Activated T-cell treated with anti-CD3 and anti-CD28 coated beads, Interleukin-2, amount 50 U/mL, for 72 hours (primary cell): ENCODE measurements at regions not wholly inside any gene's neighbourhood (a gene's known extent, or its start where the extent isn't known, plus 50 kb on each side); places are given as distances from the start of the nearest gene placed in this dataset.

Experiments used
- ATAC-seq, 2 donors: fragments of 150-1000 bp; cut with Tn5 transposase; replicated peaks in 1 of 2; 2 replicates each; pipeline ENCODE4 v1.10.0; 2021; ENCODE audit warnings: moderate library complexity in 2 of 2, mild to moderate bottlenecking in 1 of 2
- DNase-seq, 2 donors: peaks; one replicate each; pipeline ENCODE4 v3.0.0; 2021 to 2022; ENCODE audit warnings: mixed read lengths in 1 of 2
- H3K27ac Mint-ChIP-seq: one replicate; pipeline ENCODE4 v1.8.0; 2022; ENCODE audit warnings: mild to moderate bottlenecking, moderate library complexity, mixed read lengths
- H3K27me3 Mint-ChIP-seq: one replicate; pipeline ENCODE4 v1.8.0; 2022; ENCODE audit warnings: low read depth, mixed read lengths
- H3K36me3 Mint-ChIP-seq, 2 donors: one replicate each; pipeline ENCODE4 v1.8.0; 2022; ENCODE audit warnings: mixed read lengths in 2 of 2, mild to moderate bottlenecking in 1 of 2; ENCODE audit not compliant: insufficient read depth in 2 of 2
- H3K4me1 Mint-ChIP-seq: one replicate; pipeline ENCODE4 v1.8.0; 2022; ENCODE audit warnings: low read depth, mixed read lengths
- H3K4me3 Mint-ChIP-seq, 2 donors: one replicate each; pipeline ENCODE4 v1.8.0; 2022; ENCODE audit warnings: mild to moderate bottlenecking in 2 of 2, mixed read lengths in 2 of 2, moderate library complexity in 2 of 2
- H3K9me3 Mint-ChIP-seq, 2 donors: one replicate each; pipeline ENCODE4 v1.8.0; 2022; ENCODE audit warnings: mixed read lengths in 2 of 2

- ATAC-seq (no peak), DNase-seq (no peak)
- H3K27me3 Mint-ChIP-seq: peaks cover 4% of the 10 kb centered on the region
- H3K4me3 Mint-ChIP-seq: no peak overlapping the region
- no peaks in the 10 kb centered on the region for H3K4me1 Mint-ChIP-seq
- H3K27ac Mint-ChIP-seq: no peak overlapping the region
- H3K9me3 Mint-ChIP-seq: peaks cover 0 to 3% of the 10 kb centered on the region in 2 donors
- peaks cover 1% of the 10 kb centered on the region in 2 donors for H3K36me3 Mint-ChIP-seq
These were observed 273.6 kb upstream of the SULF2 start for GRCh38 chr20:48058611-48059559.

DNA sequence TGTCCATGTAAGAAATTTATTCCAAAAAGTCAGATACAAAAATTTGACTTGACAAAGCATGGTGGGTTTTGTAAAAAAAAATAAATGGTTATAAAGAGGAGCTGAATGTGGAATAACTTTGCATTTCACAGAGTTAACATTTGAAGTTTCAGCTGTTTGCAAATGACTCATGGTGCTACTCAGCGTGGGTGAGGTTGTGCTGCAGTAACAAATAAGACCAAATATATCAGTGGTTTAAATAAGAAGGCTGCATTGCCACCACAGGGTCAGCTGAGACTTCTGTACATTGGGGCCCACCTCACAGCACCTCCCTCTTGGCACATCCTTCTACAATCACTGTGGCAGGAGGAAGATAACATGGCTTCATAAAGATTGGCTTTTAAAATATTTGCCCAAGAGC is 272.5 kb upstream of the SULF2 start:
- H3K36me3 Mint-ChIP-seq: peaks cover 1% of the 10 kb centered on the region in 2 donors
- no peaks in the 10 kb centered on the region for H3K4me1 Mint-ChIP-seq
- no peak overlapping the region for H3K27ac Mint-ChIP-seq
- H3K27me3 Mint-ChIP-seq: peaks cover 4% of the 10 kb centered on the region
- H3K4me3 Mint-ChIP-seq: no peak overlapping the region
- peaks cover 0 to 3% of the 10 kb centered on the region in 2 donors for H3K9me3 Mint-ChIP-seq
- ATAC-seq: no peak
- DNase-seq: no peak

GRCh38 chr20:48057251-48057650 is 272.0 kb upstream of the SULF2 start:
- Mint-ChIP-seq H3K36me3 (peaks cover 1% of the 10 kb centered on the region in 2 donors), H3K27me3 (peaks cover 4% of the 10 kb centered on the region), H3K4me3 (no peak overlapping the region), H3K27ac (no peak overlapping the region), H3K9me3 (peaks cover 0 to 3% of the 10 kb centered on the region in 2 donors), H3K4me1 (no peaks in the 10 kb centered on the region)
- ATAC-seq: no peak
- DNase-seq: no peak

GRCh38 chr20:48056218-48056617 is 270.9 kb upstream of the SULF2 start:
- Mint-ChIP-seq H3K4me3 (no peak overlapping the region), H3K36me3 (peaks cover 1% of the 10 kb centered on the region in 2 donors), H3K4me1 (no peaks in the 10 kb centered on the region), H3K27me3 (peaks cover 4% of the 10 kb centered on the region), H3K9me3 (peaks cover 0 to 3% of the 10 kb centered on the region in 2 donors), H3K27ac (no peak overlapping the region)
- DNase-seq: no peak
- no peak for ATAC-seq

GRCh38 chr20:48054051-48054450 is 268.8 kb upstream of the SULF2 start:
- Mint-ChIP-seq H3K4me3 (no peak overlapping the region), H3K36me3 (peaks cover 1% of the 10 kb centered on the region in 2 donors), H3K4me1 (no peaks in the 10 kb centered on the region), H3K27me3 (peaks cover 4% of the 10 kb centered on the region), H3K9me3 (peaks cover 0 to 3% of the 10 kb centered on the region in 2 donors), H3K27ac (no peak overlapping the region)
- ATAC-seq (no peak), DNase-seq (no peak)

GRCh38 chr20:48052475-48052835 is 267.2 kb upstream of the SULF2 start:
- Mint-ChIP-seq H3K9me3 (peaks cover 0 to 2% of the 10 kb centered on the region in 2 donors), H3K36me3 (peaks cover 1% of the 10 kb centered on the region in 2 donors), H3K27ac (no peak overlapping the region), H3K4me3 (no peak overlapping the region), H3K27me3 (peaks cover 4% of the 10 kb centered on the region), H3K4me1 (no peaks in the 10 kb centered on the region)
- DNase-seq (no peak), ATAC-seq (no peak)

DNA sequence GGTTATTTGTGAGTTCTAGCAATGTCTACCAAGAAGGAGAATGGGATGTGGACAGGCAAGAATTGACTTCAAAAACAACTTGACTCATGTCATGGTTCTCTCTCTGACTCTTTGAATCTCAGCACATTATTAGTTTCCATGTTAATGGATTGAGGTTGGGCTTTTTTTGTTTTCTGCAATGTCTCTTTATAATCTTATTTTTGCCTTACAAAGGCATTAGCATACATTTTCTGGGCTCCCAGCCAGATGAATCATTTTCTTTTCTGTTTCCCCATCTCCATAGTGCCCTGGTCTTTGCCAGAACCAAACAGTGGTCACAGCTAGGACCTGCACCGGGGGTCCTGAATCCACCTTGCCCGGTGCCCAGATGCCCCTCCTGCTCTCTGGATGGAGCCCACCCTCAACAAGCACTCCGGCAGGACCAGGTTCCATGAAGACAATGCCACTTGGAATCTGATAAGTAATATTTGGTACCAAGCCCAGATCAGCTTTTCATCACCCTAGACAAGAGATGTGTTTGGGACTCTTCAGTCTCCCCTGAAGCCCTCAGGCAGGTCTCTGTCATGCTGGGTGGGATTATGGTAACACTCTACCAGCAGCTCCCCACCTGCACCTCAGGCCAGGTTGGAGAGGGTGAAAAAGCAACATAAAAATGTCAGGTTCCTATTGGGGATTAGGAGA is 266.7 kb upstream of the SULF2 start:
- no peaks in the 10 kb centered on the region for H3K4me1 Mint-ChIP-seq
- no peak for ATAC-seq
- peaks cover 4% of the 10 kb centered on the region for H3K27me3 Mint-ChIP-seq
- no peak for DNase-seq
- H3K9me3 Mint-ChIP-seq: no peaks in the 10 kb centered on the region
- H3K36me3 Mint-ChIP-seq: no peaks in the 10 kb centered on the region
- no peak overlapping the region for H3K27ac Mint-ChIP-seq
- no peak overlapping the region for H3K4me3 Mint-ChIP-seq

- no peaks in the 10 kb centered on the region for H3K9me3 Mint-ChIP-seq
- H3K4me3 Mint-ChIP-seq: no peak overlapping the region
- H3K4me1 Mint-ChIP-seq: no peaks in the 10 kb centered on the region
- no peak for ATAC-seq
- peaks cover 4% of the 10 kb centered on the region for H3K27me3 Mint-ChIP-seq
- no peak overlapping the region for H3K27ac Mint-ChIP-seq
- no peak for DNase-seq
- H3K36me3 Mint-ChIP-seq: no peaks in the 10 kb centered on the region
These were observed 264.4 kb upstream of the SULF2 start for GRCh38 chr20:48049641-48050040.

GRCh38 chr20:48049171-48049570 is 263.9 kb upstream of the SULF2 start:
- no peaks in the 10 kb centered on the region for H3K9me3 Mint-ChIP-seq
- no peaks in the 10 kb centered on the region for H3K4me1 Mint-ChIP-seq
- ATAC-seq (no peak), DNase-seq (no peak)
- no peaks in the 10 kb centered on the region for H3K27me3 Mint-ChIP-seq
- no peak overlapping the region for H3K27ac Mint-ChIP-seq
- no peak overlapping the region for H3K4me3 Mint-ChIP-seq
- H3K36me3 Mint-ChIP-seq: no peaks in the 10 kb centered on the region

GRCh38 chr20:48047447-48047846 is 262.2 kb upstream of the SULF2 start:
- no peaks in the 10 kb centered on the region for H3K36me3 Mint-ChIP-seq
- ATAC-seq (no peak), DNase-seq (no peak)
- no peak overlapping the region for H3K27ac Mint-ChIP-seq
- H3K9me3 Mint-ChIP-seq: no peaks in the 10 kb centered on the region
- no peaks in the 10 kb centered on the region for H3K4me1 Mint-ChIP-seq
- H3K4me3 Mint-ChIP-seq: no peak overlapping the region
- no peaks in the 10 kb centered on the region for H3K27me3 Mint-ChIP-seq

GRCh38 chr20:48042628-48043027 is 257.3 kb upstream of the SULF2 start:
- DNase-seq (no peak), ATAC-seq (no peak)
- Mint-ChIP-seq H3K27me3 (peaks cover 8% of the 10 kb centered on the region), H3K9me3 (no peaks in the 10 kb centered on the region), H3K4me1 (no peaks in the 10 kb centered on the region), H3K36me3 (no peaks in the 10 kb centered on the region), H3K4me3 (no peak overlapping the region), H3K27ac (no peak overlapping the region)

DNA sequence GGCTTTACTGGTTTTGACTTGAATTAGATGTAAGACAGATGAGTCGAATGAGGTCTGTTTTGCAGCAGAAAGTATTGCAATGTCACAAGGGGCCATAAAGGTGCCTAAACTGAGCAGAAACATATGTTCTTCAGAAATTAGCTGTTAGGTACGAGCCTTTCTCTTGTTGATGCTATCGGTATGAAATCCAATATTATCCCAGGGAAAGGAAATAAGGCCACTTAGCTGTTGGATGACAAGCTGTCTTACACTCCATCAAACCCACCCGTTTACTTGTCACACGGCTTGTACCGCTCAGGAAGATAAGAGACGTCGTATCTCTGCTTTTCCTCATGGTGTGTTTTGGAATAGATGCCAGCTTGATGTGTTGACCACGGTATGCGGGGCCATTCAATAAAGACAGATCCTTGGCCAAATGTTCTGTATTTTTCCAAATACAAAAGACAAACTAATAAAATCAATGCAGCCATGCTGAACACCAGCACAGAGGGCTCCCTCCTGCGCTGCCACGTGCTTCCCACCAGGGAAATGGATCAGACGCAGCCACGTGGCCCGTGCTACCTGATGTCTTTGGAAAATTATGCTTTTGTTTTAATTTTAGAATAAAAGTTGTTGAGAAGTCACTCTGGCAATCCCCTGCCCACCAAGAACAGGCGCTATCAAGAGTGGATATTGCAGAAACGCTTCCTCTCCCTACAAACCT is 255.9 kb upstream of the SULF2 start:
- H3K4me1 Mint-ChIP-seq: no peaks in the 10 kb centered on the region
- H3K36me3 Mint-ChIP-seq: no peaks in the 10 kb centered on the region
- H3K4me3 Mint-ChIP-seq: no peak overlapping the region
- no peak overlapping the region for H3K27ac Mint-ChIP-seq
- peaks cover 8% of the 10 kb centered on the region for H3K27me3 Mint-ChIP-seq
- DNase-seq (no peak), ATAC-seq (no peak)
- no peaks in the 10 kb centered on the region for H3K9me3 Mint-ChIP-seq

- no peak overlapping the region for H3K27ac Mint-ChIP-seq
These were observed 255.2 kb upstream of the SULF2 start for GRCh38 chr20:48040491-48040890.

More at GRCh38 chr20:48040491-48040890, 255.2 kb upstream of the SULF2 start:
- H3K36me3 Mint-ChIP-seq: no peaks in the 10 kb centered on the region
- no peak for ATAC-seq
- H3K4me1 Mint-ChIP-seq: no peaks in the 10 kb centered on the region
- H3K9me3 Mint-ChIP-seq: no peaks in the 10 kb centered on the region
- no peak for DNase-seq
- no peak overlapping the region for H3K4me3 Mint-ChIP-seq
- H3K27me3 Mint-ChIP-seq: peaks cover 9% of the 10 kb centered on the region
